Stimulated activated CD4-positive, alpha-beta T cell treated with anti-CD3 and anti-CD28 coated beads, Interleukin-4, amount 100 ng/mL, for 48 hours (primary cell): ENCODE measurements at regions not wholly inside any gene's neighbourhood (a gene's known extent, or its start where the extent isn't known, plus 50 kb on each side); places are given as distances from the start of the nearest gene placed in this dataset.
"Not testable (repeated sequence)": the region's sequence is repeated elsewhere in the genome, so short reads cannot be mapped to it uniquely, and the experiment has no call there.

Experiments used
- DNase-seq, 2 donors: peaks; one replicate each; pipeline ENCODE4 v3.0.0-alpha.2; 2020; ENCODE audit warnings: low read depth in 2 of 2

- DNase-seq, result no peak
Measured at GRCh38 chr7:34486371-34486770, 171.6 kb upstream of the NPSR1 start.

- DNase-seq, result no peak
Measured at GRCh38 chr7:34487391-34488115, 170.5 kb upstream of the NPSR1 start.

- DNase-seq, result no peak
Measured at GRCh38 chr7:34488766-34489165, 169.3 kb upstream of the NPSR1 start.

- no peak for DNase-seq
Measured at GRCh38 chr7:34491899-34492298, 166.1 kb upstream of the NPSR1 start.

- DNase-seq, result no peak
Measured at GRCh38 chr7:34493752-34494151, 164.3 kb upstream of the NPSR1 start.

GRCh38 chr7:34497153-34497777 is 160.8 kb upstream of the NPSR1 start:
- no peak for DNase-seq

- DNase-seq, result no peak
Measured at GRCh38 chr7:34501156-34501555, 156.9 kb upstream of the NPSR1 start.

- DNase-seq, result no peak
Measured at GRCh38 chr7:34507191-34507590, 150.8 kb upstream of the NPSR1 start.

- no peak for DNase-seq
Measured at GRCh38 chr7:34523226-34523918, 134.6 kb upstream of the NPSR1 start.

- DNase-seq, result no peak
Measured at GRCh38 chr7:34530259-34530658, 127.8 kb upstream of the NPSR1 start.

- no peak for DNase-seq
Measured at GRCh38 chr7:34539003-34539402, 119.0 kb upstream of the NPSR1 start.

GRCh38 chr7:34544621-34545020 is 113.4 kb upstream of the NPSR1 start:
- DNase-seq, result no peak

GRCh38 chr7:34550996-34551395 is 107.0 kb upstream of the NPSR1 start:
- no peak for DNase-seq

GRCh38 chr7:34552502-34552901 is 105.5 kb upstream of the NPSR1 start:
- DNase-seq, result no peak

GRCh38 chr7:34558022-34558421 is 100.0 kb upstream of the NPSR1 start:
- DNase-seq, result no peak

- DNase-seq, result no peak
Measured at GRCh38 chr7:34564091-34564490, 93.9 kb upstream of the NPSR1 start.

- DNase-seq, result no peak
Measured at GRCh38 chr7:34567906-34568305, 90.1 kb upstream of the NPSR1 start.

- no peak for DNase-seq
Measured at GRCh38 chr7:34569975-34570699, 87.9 kb upstream of the NPSR1 start.

- DNase-seq, result no peak
Measured at GRCh38 chr7:34575006-34575405, 83.0 kb upstream of the NPSR1 start.

- DNase-seq, result not testable (repeated sequence)
Measured at GRCh38 chr7:34577934-34578333, 80.1 kb upstream of the NPSR1 start.

GRCh38 chr7:34581698-34582097 is 76.3 kb upstream of the NPSR1 start:
- not testable (repeated sequence) for DNase-seq

- DNase-seq, result no peak
Measured at GRCh38 chr7:34584526-34584925, 73.5 kb upstream of the NPSR1 start.
